ENCODE measurements at regions not wholly inside any gene's neighbourhood (a gene's known extent, or its start where the extent isn't known, plus 50 kb on each side); places are given as distances from the start of the nearest gene placed in this dataset.

DNA sequence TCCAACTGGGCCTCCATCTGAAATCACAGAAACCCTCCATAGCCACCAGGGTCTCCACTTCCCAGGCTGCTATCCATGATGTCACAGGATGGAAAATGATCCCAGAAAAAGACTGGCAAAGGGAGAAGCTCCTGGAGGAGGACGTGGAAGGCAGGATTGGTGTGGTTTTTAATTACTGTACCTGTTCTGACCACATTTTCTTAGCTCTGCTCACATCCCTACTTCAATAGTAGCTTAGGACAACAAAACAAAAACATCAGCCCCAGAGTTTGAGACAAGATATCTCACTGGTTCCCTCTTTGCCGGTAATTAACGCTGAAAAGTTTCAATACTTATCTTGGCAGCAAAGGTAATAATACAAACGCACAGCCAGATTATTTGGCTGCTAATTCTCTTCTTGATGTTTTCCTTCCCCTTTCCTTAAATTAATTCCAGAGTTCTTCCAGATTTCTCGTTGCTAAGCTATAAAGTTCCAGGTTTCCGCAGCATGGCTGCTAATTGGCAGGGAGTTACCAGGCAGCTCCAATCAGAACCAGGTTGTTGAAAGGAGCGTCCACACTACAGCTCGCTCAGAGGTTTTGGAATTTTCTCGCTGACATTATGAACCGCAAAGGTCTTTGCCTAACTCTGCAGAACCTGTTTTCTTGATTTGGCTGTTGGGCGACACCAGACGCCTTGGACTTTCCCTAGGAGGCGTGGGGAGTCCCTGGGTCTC is 263.4 kb downstream of the MRTFB start:
- no peak for DNase-seq

- no peak for DNase-seq
Measured at GRCh38 chr16:14333361-14333760, 262.2 kb downstream of the MRTFB start.

DNA sequence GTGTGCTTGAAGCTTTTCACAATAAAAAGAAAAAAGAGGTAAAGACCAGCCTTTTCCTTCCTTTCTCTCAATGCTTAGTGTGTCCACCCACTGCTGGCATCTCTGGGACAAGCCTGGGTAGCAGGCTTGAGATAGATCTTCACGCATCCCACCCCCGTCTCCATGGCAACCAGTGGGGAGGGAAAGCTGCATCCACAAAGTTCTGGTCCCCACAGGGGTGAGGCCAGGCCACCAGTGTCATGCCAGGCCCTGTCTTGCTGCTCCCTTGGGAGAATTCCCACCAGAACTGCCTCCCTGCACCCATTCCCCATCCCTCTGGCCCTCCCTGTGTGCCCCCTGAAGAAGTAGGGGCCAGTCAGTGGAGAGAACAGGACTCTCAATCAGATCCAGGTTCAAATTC is 259.9 kb downstream of the MRTFB start:
- no peak for DNase-seq

GRCh38 chr16:14329727-14330350 is 258.7 kb downstream of the MRTFB start:
- DNase-seq, result no peak

GRCh38 chr16:14325502-14326401 is 254.6 kb downstream of the MRTFB start:
- DNase-seq, result no peak

DNA sequence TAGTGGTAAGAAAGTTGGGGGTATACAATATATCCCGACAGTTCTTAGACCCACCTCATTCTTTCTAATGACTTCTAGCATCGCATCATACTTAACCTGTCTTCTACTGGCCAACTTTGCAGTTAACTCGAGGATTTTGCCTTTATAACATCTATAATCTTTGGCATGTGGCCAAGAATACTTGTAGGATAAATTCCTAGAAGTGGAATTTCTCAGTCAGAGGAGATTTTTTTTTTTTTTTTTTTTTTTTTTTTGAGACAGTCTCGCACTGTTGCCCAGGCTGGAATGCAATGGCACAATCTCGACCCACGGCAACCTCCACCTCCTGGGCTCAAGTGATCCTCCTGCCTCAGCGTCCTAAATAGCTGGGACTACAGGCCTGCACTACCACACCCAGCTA is 253.5 kb downstream of the MRTFB start:
- no peak for DNase-seq

DNA sequence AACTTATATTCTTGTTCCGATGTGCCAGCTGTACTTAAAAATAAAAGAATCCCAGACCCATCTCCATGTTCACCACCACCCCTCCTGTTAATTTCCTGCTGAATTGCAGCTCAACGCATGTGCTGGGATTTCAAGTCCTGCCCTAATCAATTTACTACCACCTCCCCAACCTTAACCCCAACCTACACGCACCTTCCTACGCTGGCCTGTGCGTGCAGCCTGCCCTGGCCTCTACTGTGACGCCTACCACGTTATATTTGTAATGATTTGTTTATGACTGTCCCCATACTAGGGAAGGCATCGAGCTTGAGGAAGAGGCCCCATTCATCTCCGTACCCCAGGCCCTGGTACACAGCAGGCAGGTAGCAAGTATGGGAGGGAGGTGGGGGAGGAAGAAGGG is 251.1 kb downstream of the MRTFB start:
- DNase-seq, result no peak

- no peak for DNase-seq
Measured at GRCh38 chr16:14321542-14321941, 250.4 kb downstream of the MRTFB start.

DNA sequence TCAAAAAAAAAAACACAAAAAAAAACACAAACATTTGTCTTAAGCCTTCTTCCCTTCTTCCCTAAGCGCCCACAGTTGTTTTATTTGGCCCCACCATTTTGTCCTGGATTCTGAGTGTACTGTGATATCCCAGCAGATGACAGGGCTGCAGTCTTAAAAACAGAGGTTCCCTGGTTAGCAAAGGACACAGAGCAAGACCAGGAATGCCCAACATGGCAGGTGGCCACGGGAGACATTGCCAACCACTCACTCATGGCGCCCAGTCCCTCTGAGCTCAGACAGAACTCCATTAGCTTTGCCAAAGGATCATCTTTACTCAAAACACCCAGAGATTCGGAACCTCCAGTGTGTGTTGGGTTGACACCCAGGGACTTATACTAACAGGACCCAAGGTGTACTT is 249.3 kb downstream of the MRTFB start:
- no peak for DNase-seq

All from activated T-cell treated with anti-CD3 and anti-CD28 coated beads, Interleukin-2, amount 50 U/mL, for 48 hours (primary cell).